Spleen (tissue), 7 donors: ENCODE measurements at regions not wholly inside any gene's neighbourhood (a gene's known extent, or its start where the extent isn't known, plus 50 kb on each side); places are given as distances from the start of the nearest gene placed in this dataset.

ENCODE experiments used
- POLR2A ChIP-seq, 3 donors: fragments of 450-650 bp; IDR thresholded peaks; one replicate each; pipeline ENCODE4 v1.5.1; 2017; ENCODE audit warnings: antibody characterized with exemption in 3 of 3, mild to moderate bottlenecking in 1 of 3
- TF ChIP-seq, protein P1 (sequence below), 11 experiments: fragments of 200-600 bp in 7 of 11; fragments of 450-650 bp in 4 of 11; sonication (generic) in 4 of 11; IDR thresholded peaks in 8 of 11; conservative IDR thresholded peaks in 3 of 11; 1 replicate in 7 of 11; 2 replicates in 4 of 11; pipeline versions ENCODE4 v1.4.0 to v1.8.0; 2016 to 2021; ENCODE audit warnings: antibody characterized with exemption in 11 of 11, inconsistent platforms in 4 of 11, mild to moderate bottlenecking in 1 of 11
- donor health status: DM: no; HTN: no; CAD: no; lungs with moderate emphysema.
- donor health status: DM: no; HTN: no; CAD: no.
- donor health status: DM: no; HTN: no; CAD: no.

DNA sequence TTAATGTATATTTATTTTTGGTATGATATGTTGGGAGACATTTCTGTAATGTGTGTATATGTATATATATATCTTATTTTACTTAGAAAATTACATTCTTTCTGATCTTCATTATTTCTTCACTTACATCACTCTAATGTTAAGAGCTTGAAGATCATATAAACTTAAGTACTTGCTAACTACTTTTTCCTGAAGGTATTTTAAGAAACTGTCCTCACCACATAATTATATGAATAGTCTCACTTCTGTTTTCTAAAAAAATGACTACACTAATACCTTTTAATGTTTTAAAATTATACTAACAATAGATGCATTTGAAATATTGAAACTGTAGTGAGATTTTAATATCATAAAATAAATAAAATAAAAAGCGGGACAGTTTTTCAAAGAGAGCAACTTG, 377.1 kb downstream of the LRRIQ3 start:
- TF ChIP-seq POLR2A (IDR thresholded peaks at IDR 0.05): no peak
- TF ChIP-seq, protein P1, sequence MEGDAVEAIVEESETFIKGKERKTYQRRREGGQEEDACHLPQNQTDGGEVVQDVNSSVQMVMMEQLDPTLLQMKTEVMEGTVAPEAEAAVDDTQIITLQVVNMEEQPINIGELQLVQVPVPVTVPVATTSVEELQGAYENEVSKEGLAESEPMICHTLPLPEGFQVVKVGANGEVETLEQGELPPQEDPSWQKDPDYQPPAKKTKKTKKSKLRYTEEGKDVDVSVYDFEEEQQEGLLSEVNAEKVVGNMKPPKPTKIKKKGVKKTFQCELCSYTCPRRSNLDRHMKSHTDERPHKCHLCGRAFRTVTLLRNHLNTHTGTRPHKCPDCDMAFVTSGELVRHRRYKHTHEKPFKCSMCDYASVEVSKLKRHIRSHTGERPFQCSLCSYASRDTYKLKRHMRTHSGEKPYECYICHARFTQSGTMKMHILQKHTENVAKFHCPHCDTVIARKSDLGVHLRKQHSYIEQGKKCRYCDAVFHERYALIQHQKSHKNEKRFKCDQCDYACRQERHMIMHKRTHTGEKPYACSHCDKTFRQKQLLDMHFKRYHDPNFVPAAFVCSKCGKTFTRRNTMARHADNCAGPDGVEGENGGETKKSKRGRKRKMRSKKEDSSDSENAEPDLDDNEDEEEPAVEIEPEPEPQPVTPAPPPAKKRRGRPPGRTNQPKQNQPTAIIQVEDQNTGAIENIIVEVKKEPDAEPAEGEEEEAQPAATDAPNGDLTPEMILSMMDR (IDR thresholded peaks at IDR 0.05 in 8 of 11, conservative IDR thresholded peaks at IDR 0.05 in 3 of 11): no peak
